GM23338 (cell line): ENCODE measurements at regions not wholly inside any gene's neighbourhood (a gene's known extent, or its start where the extent isn't known, plus 50 kb on each side); places are given as distances from the start of the nearest gene placed in this dataset.

Experiments used
- CREB1 ChIP-seq: fragments of 250-450 bp; sonication (Bioruptor Pico); IDR thresholded peaks from 2 replicates; pipeline ENCODE4 v1.5.0; 2020; ENCODE audit warnings: low read depth, mild to moderate bottlenecking, moderate library complexity
- CTCF ChIP-seq, 2 experiments: fragments of 200-600 bp in 1 of 2; sonication (generic) in 1 of 2; conservative IDR thresholded peaks; 2 replicates each; pipeline versions ENCODE4 v1.5.1 to v1.6.1; 2016 to 2017; ENCODE audit warnings: antibody characterized with exemption in 2 of 2, low read depth in 2 of 2, mild to moderate bottlenecking in 2 of 2, moderate library complexity in 1 of 2
- ETS1 ChIP-seq: IDR thresholded peaks from 2 replicates; pipeline ENCODE4 v1.6.1; 2016; ENCODE audit warnings: antibody characterized with exemption
- EZH2 ChIP-seq: fragments of 200-600 bp; sonication (generic); IDR thresholded peaks from one replicate; pipeline ENCODE4 v1.8.0; 2017; ENCODE audit warnings: antibody characterized with exemption, mild to moderate bottlenecking, low read depth; ENCODE audit not compliant: unreplicated experiment
- EZH2phosphoT487 ChIP-seq: fragments of 200-600 bp; sonication (generic); IDR thresholded peaks from one replicate; pipeline ENCODE4 v1.8.1; 2018; ENCODE audit warnings: antibody characterized with exemption; ENCODE audit not compliant: unreplicated experiment
- JUNB ChIP-seq: IDR thresholded peaks from one replicate; pipeline ENCODE4 v1.6.1; 2016; ENCODE audit warnings: antibody characterized with exemption; ENCODE audit not compliant: unreplicated experiment
- NANOG ChIP-seq: IDR thresholded peaks from 2 replicates; pipeline ENCODE4 v1.6.1; 2016; ENCODE audit warnings: antibody characterized with exemption, borderline replicate concordance
- POLR2AphosphoS5 ChIP-seq: IDR thresholded peaks from 2 replicates; pipeline ENCODE4 v1.6.1; 2016; ENCODE audit warnings: antibody characterized with exemption, low read depth
- REST ChIP-seq: IDR thresholded peaks from one replicate; pipeline ENCODE4 v1.6.1; 2018; ENCODE audit warnings: antibody characterized with exemption; ENCODE audit not compliant: unreplicated experiment
- STAT1 ChIP-seq: IDR thresholded peaks from one replicate; pipeline ENCODE4 v1.6.1; 2016; ENCODE audit warnings: antibody characterized with exemption; ENCODE audit not compliant: unreplicated experiment
- ZNF462 ChIP-seq: fragments of 250-450 bp; sonication (Bioruptor Pico); IDR thresholded peaks from 2 replicates; pipeline ENCODE4 v1.5.0; 2020; ENCODE audit warnings: mild to moderate bottlenecking, moderate library complexity

DNA sequence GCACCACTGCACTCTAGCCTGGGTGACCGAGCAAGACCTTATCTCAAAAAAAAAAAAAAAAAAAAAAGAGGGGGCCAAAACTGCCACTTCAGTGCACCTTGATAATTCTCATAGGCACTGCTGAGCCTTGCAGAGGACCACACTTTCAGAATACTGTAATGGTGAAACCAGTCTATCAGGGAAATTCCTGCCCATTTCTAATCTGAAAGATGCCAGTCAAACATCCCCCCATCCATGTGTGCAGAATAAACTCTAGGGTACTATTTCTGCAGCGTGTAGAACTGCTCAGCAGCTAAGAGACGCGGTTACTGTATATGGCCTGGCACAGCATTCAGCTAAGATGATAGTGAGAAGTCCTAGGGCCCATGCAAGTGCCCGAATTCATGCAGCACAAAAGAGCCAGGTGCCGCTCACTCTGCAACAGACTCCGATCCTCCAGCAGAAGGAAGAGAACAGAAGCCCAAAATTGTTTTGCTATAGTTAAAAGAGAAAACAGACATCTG, 286.8 kb upstream of the KLF14 start:
- TF ChIP-seq EZH2 (no peak), CTCF (conservative IDR thresholded peaks at IDR 0.05; ENCODE audit: low read depth in 2 of 2) (no peak), POLR2AphosphoS5 (no peak), CREB1 (CRISPR knock-in tag) (no peak), NANOG (no peak), EZH2phosphoT487 (no peak), REST (no peak), JUNB (no peak), ETS1 (no peak), ZNF462 (CRISPR knock-in tag) (no peak), STAT1 (no peak)
